Heart left ventricle (tissue), 16 donors: ENCODE measurements at regions not wholly inside any gene's neighbourhood (a gene's known extent, or its start where the extent isn't known, plus 50 kb on each side); places are given as distances from the start of the nearest gene placed in this dataset.

ENCODE experiments used
- ATAC-seq, 4 donors: fragments of 200-7000 bp; cut with Tn5 transposase; one replicate each; pipeline ENCODE4 v1.9.1; 2020 to 2022; ENCODE audit warnings: moderate library complexity in 4 of 4, mild to moderate bottlenecking in 3 of 4, moderate number of reproducible peaks in 1 of 4
- DNase-seq, 5 donors: peaks; one replicate each; pipeline ENCODE4 v3.0.0-alpha.2; 2020
- H3K27ac ChIP-seq, 12 donors: fragments of 200-600 bp; sonication (generic) in 4 of 12; one replicate each; pipeline versions ENCODE4 v1.5.0 to v1.8.0; 2016 to 2022; ENCODE audit warnings: mild to moderate bottlenecking in 2 of 12
- H3K27me3 ChIP-seq, 9 donors: fragments of 200-600 bp; sonication (generic) in 2 of 9; one replicate each; pipeline versions ENCODE4 v1.5.1 to v1.8.0; 2016 to 2022; ENCODE audit warnings: mild to moderate bottlenecking in 3 of 9
- H3K36me3 ChIP-seq, 9 donors: fragments of 200-600 bp; sonication (generic) in 2 of 9; one replicate each; pipeline versions ENCODE4 v1.5.0 to v1.8.0; 2018 to 2022; ENCODE audit warnings: mild to moderate bottlenecking in 2 of 9
- H3K4me1 ChIP-seq, 12 donors: fragments of 200-600 bp; sonication (generic) in 4 of 12; one replicate each; pipeline versions ENCODE4 v1.5.0 to v1.8.0; 2016 to 2022; ENCODE audit warnings: mild to moderate bottlenecking in 3 of 12
- H3K4me3 ChIP-seq, 12 donors: fragments of 200-600 bp; sonication (generic) in 4 of 12; one replicate each; pipeline versions ENCODE4 v1.5.0 to v1.8.0; 2017 to 2022; ENCODE audit warnings: mild to moderate bottlenecking in 9 of 12, moderate library complexity in 4 of 12
- H3K9me3 ChIP-seq, 12 donors: fragments of 200-600 bp; sonication (generic) in 4 of 12; one replicate each; pipeline versions ENCODE4 v1.5.0 to v1.8.0; 2016 to 2022; ENCODE audit warnings: mild to moderate bottlenecking in 1 of 12
- POLR2A ChIP-seq, 2 donors: fragments of 450-650 bp; IDR thresholded peaks; one replicate each; pipeline ENCODE4 v1.6.1; 2017; ENCODE audit warnings: antibody characterized with exemption in 2 of 2, mild to moderate bottlenecking in 2 of 2, moderate library complexity in 2 of 2
- WGBS, 4 donors: extraction: QIAGEN DNeasy Blood & Tissue Kit in 2 of 4; methylation state at CpG; one replicate each; pipeline versions ENCODE4 v1.1.5 to v1.1.7; 2013 to 2018; 5-methylcytosine and 5-hydroxymethylcytosine counted together
- intact Hi-C, 10 donors: fragments of 100-400 bp; cut with DNase I; formaldehyde crosslinking; loops; one replicate each; pipeline versions ENCODE4 v1.11.1 to v1.14.2; 2022
- TF ChIP-seq, protein P1 (sequence below), 12 donors: fragments of 200-600 bp; sonication (generic) in 4 of 12; IDR thresholded peaks; one replicate each; pipeline versions ENCODE4 v1.5.0 to v1.8.0; 2018 to 2022; ENCODE audit warnings: antibody characterized with exemption in 12 of 12, mild to moderate bottlenecking in 5 of 12
- donor health status: ischemic (EF 13 %, LVEDD 7.1; RV severe dilation, severe dysfunction).
- donor health status: healthy with polysubstance abuse.
- donor health status: DM: no; HTN: yes; CAD: no.
- donor health status: DM: no; HTN: no; CAD: no.
- donor health status: ischemic (EF 25% LVEDD 6.9; RV normal size, moderate dysfunction).
- donor health status: ischemic (EF 25% LVEDD 5.7; RV mildly dilated, moderate dysfunction).
- donor health status: healthy.
- donor health status: DM: yes; HTN: yes; CAD: no.
- donor health status: ischemic (EF 35%, LVEDD 5.7; RV mildly dilated, moderate dysfunction).
- donor health status: nonischemic (EF 11% LVEDD 7.7; RV severe dilation, severe dysfunction).
- donor health status: DM: yes; HTN: yes; CAD: no.
- donor health status: PGD.
- donor health status: ischemic (EF 29% LVEDD 5.4; RV normal size, mild dysfunction).
- donor health status: nonischemic (EF 23%, LVEDD 6.1; RV moderate dilation, normal function).

DNA sequence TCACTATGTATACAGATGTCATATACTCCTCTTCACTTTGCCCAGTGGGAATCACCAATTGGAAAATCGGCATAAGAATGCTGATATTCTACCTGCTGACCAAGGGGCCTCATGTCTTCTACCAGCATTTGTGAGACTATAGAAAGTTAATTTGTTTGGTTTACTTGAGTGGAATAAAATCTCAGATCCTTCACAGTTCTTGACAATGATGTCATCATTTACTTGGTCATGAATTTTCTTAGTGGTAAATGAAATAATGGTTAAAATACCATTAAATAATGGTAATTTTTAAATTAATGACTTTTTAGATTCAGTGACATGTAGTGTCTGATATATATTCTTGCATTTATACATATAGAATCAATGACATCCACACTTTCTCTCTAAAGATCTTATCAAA is 1052.6 kb downstream of the ADGRL3 start:
- Histone ChIP-seq H3K9me3 (peaks cover 0 to 4% (median 0%) of the 10 kb centered on the region in 12 donors), H3K4me3 (no peak overlapping the region), H3K27ac (no peak overlapping the region), H3K27me3 (no peaks in the 10 kb centered on the region), H3K4me1 (no peaks in the 10 kb centered on the region), H3K36me3 (no peaks in the 10 kb centered on the region)
- ATAC-seq (no peak), DNase-seq (no peak)
- no peak for TF ChIP-seq POLR2A (IDR thresholded peaks at IDR 0.05)
- TF ChIP-seq, protein P1, sequence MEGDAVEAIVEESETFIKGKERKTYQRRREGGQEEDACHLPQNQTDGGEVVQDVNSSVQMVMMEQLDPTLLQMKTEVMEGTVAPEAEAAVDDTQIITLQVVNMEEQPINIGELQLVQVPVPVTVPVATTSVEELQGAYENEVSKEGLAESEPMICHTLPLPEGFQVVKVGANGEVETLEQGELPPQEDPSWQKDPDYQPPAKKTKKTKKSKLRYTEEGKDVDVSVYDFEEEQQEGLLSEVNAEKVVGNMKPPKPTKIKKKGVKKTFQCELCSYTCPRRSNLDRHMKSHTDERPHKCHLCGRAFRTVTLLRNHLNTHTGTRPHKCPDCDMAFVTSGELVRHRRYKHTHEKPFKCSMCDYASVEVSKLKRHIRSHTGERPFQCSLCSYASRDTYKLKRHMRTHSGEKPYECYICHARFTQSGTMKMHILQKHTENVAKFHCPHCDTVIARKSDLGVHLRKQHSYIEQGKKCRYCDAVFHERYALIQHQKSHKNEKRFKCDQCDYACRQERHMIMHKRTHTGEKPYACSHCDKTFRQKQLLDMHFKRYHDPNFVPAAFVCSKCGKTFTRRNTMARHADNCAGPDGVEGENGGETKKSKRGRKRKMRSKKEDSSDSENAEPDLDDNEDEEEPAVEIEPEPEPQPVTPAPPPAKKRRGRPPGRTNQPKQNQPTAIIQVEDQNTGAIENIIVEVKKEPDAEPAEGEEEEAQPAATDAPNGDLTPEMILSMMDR (IDR thresholded peaks at IDR 0.05) = no peak
- 75 to 91% (median 86%) methylated on average over 1 of the region's 1 CpG for WGBS, 4 donors
- intact Hi-C loops = no loop called here

DNA sequence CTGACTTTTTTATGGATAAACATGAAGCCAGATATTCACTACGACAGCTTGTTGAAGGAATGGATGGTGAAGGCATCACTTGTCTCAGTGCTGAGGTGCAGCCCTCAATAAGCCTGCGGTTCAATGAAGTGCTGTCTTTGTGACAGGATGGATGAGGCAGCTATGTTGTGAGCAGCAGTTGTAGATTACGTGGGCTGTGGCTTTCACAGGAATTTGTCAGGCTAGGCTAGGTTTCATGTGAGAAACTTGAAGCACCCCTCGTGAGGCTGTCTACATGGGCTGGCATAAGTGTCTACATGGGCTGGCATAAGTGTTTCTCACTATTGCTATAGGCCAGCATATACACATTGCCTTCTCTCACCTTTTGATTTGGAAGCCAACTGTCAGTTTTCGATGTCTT is 1050.0 kb downstream of the ADGRL3 start:
- Histone ChIP-seq H3K4me1 (no peaks in the 10 kb centered on the region), H3K36me3 (no peaks in the 10 kb centered on the region), H3K27me3 (no peaks in the 10 kb centered on the region), H3K9me3 (no peaks in the 10 kb centered on the region), H3K4me3 (no peak overlapping the region), H3K27ac (no peak overlapping the region)
- DNase-seq (no peak), ATAC-seq (no peak)
- intact Hi-C loops = no loop called here
- 57 to 80% (median 72%) methylated on average over 5 of the region's 5 CpGs for WGBS, 4 donors
- TF ChIP-seq POLR2A (IDR thresholded peaks at IDR 0.05) = no peak
- TF ChIP-seq, protein P1 (IDR thresholded peaks at IDR 0.05) = no peak

DNA sequence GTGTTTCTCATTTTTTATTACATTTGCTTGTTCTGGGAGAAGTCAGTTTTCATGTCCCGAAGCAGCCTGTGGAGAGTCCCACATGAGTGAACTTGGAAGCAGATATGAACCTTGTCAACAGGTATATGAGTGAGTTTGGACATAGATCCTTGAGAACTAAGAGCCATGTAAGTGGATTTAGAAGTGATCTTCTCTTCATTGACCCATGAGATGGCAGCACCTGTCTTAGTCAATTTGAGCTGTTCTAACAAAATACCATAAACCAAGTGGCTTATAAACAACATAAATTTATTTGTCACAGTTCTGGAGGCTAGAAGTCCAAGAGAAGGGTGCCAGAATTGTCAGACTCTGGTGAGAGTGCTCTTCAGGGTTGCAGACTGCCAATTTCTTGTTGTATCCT is 1043.8 kb downstream of the ADGRL3 start:
- 84 to 93% (median 86%) methylated on average over 1 of the region's 1 CpG for WGBS, 4 donors
- TF ChIP-seq, protein P1 (IDR thresholded peaks at IDR 0.05) = peak in 2 of 12 donors; percentile 13 to 17
- TF ChIP-seq POLR2A (IDR thresholded peaks at IDR 0.05) = no peak
- Histone ChIP-seq H3K27me3 (no peaks in the 10 kb centered on the region), H3K36me3 (no peaks in the 10 kb centered on the region), H3K4me1 (peaks cover 0 to 4% (median 0%) of the 10 kb centered on the region in 12 donors), H3K27ac (no peak overlapping the region), H3K9me3 (peaks cover 0 to 8% (median 0%) of the 10 kb centered on the region in 12 donors), H3K4me3 (no peak overlapping the region)
- intact Hi-C loops = no loop called here
- ATAC-seq = no peak
- DNase-seq = no peak

DNA sequence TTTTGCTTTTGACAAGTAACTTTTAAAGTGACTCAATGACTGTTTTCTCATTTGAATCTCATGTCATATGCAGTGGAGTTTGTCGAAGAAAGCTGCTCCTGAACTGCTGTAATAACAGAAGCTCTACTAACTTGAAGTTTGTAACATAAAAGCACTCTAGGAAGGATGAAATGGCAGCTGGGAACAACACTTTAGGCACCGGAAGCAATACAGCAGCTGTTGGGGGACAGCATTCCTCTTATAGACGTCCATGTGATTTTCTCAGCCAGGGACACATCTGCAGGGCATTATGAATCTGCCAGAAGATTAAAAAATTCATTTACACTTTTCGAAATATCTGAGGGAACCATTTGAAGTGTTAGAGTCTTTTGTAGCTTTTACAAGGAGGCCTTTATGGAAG is 1035.8 kb downstream of the ADGRL3 start:
- DNase-seq (no peak), ATAC-seq (no peak)
- intact Hi-C loops = no loop called here
- Histone ChIP-seq H3K27me3 (no peaks in the 10 kb centered on the region), H3K4me1 (peaks cover 0 to 7% (median 0%) of the 10 kb centered on the region in 12 donors), H3K4me3 (no peak overlapping the region), H3K27ac (no peak overlapping the region), H3K9me3 (peaks cover 0 to 12% (median 0%) of the 10 kb centered on the region in 12 donors), H3K36me3 (no peaks in the 10 kb centered on the region)
- no peak for TF ChIP-seq POLR2A (IDR thresholded peaks at IDR 0.05)
- TF ChIP-seq, protein P1 (IDR thresholded peaks at IDR 0.05) = no peak
- 53 to 69% (median 63%) methylated on average over 4 of the region's 4 CpGs for WGBS, 4 donors
